Breast epithelium (tissue), 3 donors: ENCODE measurements at regions not wholly inside any gene's neighbourhood (a gene's known extent, or its start where the extent isn't known, plus 50 kb on each side); places are given as distances from the start of the nearest gene placed in this dataset.

ENCODE experiments used
- POLR2AphosphoS5 ChIP-seq, 3 donors: sonication (generic); formaldehyde crosslinking; IDR thresholded peaks; one replicate each; pipeline ENCODE4 v1.6.1; 2017; ENCODE audit warnings: antibody characterized with exemption in 3 of 3
- TF ChIP-seq, protein P1 (sequence below), 3 donors: fragments of 450-650 bp; IDR thresholded peaks; one replicate each; pipeline ENCODE4 v1.5.1; 2016 to 2017; ENCODE audit warnings: antibody characterized with exemption in 3 of 3, mild to moderate bottlenecking in 3 of 3, moderate library complexity in 3 of 3

DNA sequence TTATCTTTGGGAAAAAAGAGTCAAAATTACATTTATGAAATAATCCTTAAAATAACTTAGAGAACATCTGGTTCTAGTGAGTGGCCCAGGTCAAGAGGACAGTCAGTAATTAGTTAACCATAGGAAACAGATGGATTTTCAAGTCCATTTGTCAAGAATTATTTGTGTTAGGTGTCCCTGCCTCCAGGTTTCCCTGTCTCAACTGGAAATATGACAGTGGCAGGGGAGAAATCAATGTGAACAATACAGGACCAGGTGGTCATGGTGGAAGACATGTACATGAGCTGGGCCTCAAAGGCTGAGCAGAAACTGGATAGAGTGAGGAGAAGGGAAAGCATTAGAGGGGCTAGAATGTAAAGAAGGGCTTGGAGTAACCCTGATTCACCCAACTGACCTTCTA is 372.6 kb downstream of the VPS13C start:
- TF ChIP-seq POLR2AphosphoS5 (IDR thresholded peaks at IDR 0.05) = no peak
- TF ChIP-seq, protein P1, sequence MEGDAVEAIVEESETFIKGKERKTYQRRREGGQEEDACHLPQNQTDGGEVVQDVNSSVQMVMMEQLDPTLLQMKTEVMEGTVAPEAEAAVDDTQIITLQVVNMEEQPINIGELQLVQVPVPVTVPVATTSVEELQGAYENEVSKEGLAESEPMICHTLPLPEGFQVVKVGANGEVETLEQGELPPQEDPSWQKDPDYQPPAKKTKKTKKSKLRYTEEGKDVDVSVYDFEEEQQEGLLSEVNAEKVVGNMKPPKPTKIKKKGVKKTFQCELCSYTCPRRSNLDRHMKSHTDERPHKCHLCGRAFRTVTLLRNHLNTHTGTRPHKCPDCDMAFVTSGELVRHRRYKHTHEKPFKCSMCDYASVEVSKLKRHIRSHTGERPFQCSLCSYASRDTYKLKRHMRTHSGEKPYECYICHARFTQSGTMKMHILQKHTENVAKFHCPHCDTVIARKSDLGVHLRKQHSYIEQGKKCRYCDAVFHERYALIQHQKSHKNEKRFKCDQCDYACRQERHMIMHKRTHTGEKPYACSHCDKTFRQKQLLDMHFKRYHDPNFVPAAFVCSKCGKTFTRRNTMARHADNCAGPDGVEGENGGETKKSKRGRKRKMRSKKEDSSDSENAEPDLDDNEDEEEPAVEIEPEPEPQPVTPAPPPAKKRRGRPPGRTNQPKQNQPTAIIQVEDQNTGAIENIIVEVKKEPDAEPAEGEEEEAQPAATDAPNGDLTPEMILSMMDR (IDR thresholded peaks at IDR 0.05) = no peak
